ENCODE measurements at regions not wholly inside any gene's neighbourhood (a gene's known extent, or its start where the extent isn't known, plus 50 kb on each side); places are given as distances from the start of the nearest gene placed in this dataset.
"Not testable (repeated sequence)": the region's sequence is repeated elsewhere in the genome, so short reads cannot be mapped to it uniquely, and the experiment has no call there.

GRCh38 chr1:116194568-116194967 is 83.4 kb downstream of the MAB21L3 start:
- Histone ChIP-seq H2AFZ (ENCODE audit: low read depth) (0 out of 2 replicates have a peak overlapping the region, but pooled peaks have one; percentile 22), H3K4me1 (ENCODE audit: low read depth, poor library complexity, severe bottlenecking) (peaks cover 17% of the 10 kb centered on the region), H3K79me2 (ENCODE audit: insufficient read depth, low read depth) (no peaks in the 10 kb centered on the region), H3K36me3 (ENCODE audit: insufficient read depth) (no peaks in the 10 kb centered on the region), H4K20me1 (ENCODE audit: insufficient read depth) (no peaks in the 10 kb centered on the region), H3K27ac (no peak overlapping the region; the same call in 1 of the 2 replicates), H3K27me3 (ENCODE audit: insufficient read depth, low read depth) (no peaks in the 10 kb centered on the region), H3K4me3 (IDR thresholded peaks at IDR 0.05; ENCODE audit: insufficient read depth, low read depth, low read length) (no peak overlapping the region), H3K4me2 (peak overlapping the region; percentile 21; the same call in 1 of the 2 replicates), H3K9ac (no peak overlapping the region)
- TF ChIP-seq CTCF (conservative IDR thresholded peaks at IDR 0.05; ENCODE audit: low read depth, low read length), result no peak

GRCh38 chr1:116195077-116195868 is 84.1 kb downstream of the MAB21L3 start:
- Histone ChIP-seq H4K20me1 (ENCODE audit: insufficient read depth) (no peaks in the 10 kb centered on the region), H3K27ac (no peak overlapping the region), H3K27me3 (ENCODE audit: insufficient read depth, low read depth) (no peaks in the 10 kb centered on the region), H3K79me2 (ENCODE audit: insufficient read depth, low read depth) (no peaks in the 10 kb centered on the region), H3K36me3 (ENCODE audit: insufficient read depth) (no peaks in the 10 kb centered on the region), H2AFZ (ENCODE audit: low read depth) (0 out of 2 replicates have a peak overlapping the region, but pooled peaks have one; percentile 22), H3K4me2 (0 out of 2 replicates have a peak overlapping the region, but pooled peaks have one; percentile 21), H3K4me3 (IDR thresholded peaks at IDR 0.05; ENCODE audit: insufficient read depth, low read depth, low read length) (no peak overlapping the region), H3K9ac (no peak overlapping the region), H3K4me1 (ENCODE audit: low read depth, poor library complexity, severe bottlenecking) (peaks cover 17% of the 10 kb centered on the region)
- no peak for TF ChIP-seq CTCF (conservative IDR thresholded peaks at IDR 0.05; ENCODE audit: low read depth, low read length)

GRCh38 chr1:116200343-116200742 is 89.1 kb downstream of the MAB21L3 start:
- H3K27me3 ChIP-seq (ENCODE audit: insufficient read depth, low read depth); H3K4me1 ChIP-seq (ENCODE audit: low read depth, poor library complexity, severe bottlenecking); H3K9ac ChIP-seq; H3K4me2 ChIP-seq; H4K20me1 ChIP-seq (ENCODE audit: insufficient read depth); H3K36me3 ChIP-seq (ENCODE audit: insufficient read depth); H3K79me2 ChIP-seq (ENCODE audit: insufficient read depth, low read depth); H2AFZ ChIP-seq (ENCODE audit: low read depth); H3K27ac ChIP-seq; H3K4me3 ChIP-seq (IDR thresholded peaks at IDR 0.05; ENCODE audit: insufficient read depth, low read depth, low read length): not testable (repeated sequence)

GRCh38 chr1:116201911-116202310 is 90.7 kb downstream of the MAB21L3 start:
- H3K4me2 ChIP-seq, result no peak overlapping the region
- no peak overlapping the region for H3K27ac ChIP-seq
- TF ChIP-seq CTCF (conservative IDR thresholded peaks at IDR 0.05; ENCODE audit: low read depth, low read length), result no peak
- no peaks in the 10 kb centered on the region for H4K20me1 ChIP-seq (ENCODE audit: insufficient read depth)
- no peaks in the 10 kb centered on the region for H3K36me3 ChIP-seq (ENCODE audit: insufficient read depth)
- H3K9ac ChIP-seq, result no peak overlapping the region
- no peaks in the 10 kb centered on the region for H3K4me1 ChIP-seq (ENCODE audit: low read depth, poor library complexity, severe bottlenecking)
- no peak overlapping the region for H3K4me3 ChIP-seq (IDR thresholded peaks at IDR 0.05; ENCODE audit: insufficient read depth, low read depth, low read length)
- H3K27me3 ChIP-seq (ENCODE audit: insufficient read depth, low read depth), result no peaks in the 10 kb centered on the region
- H2AFZ ChIP-seq (ENCODE audit: low read depth), result no peak overlapping the region
- no peaks in the 10 kb centered on the region for H3K79me2 ChIP-seq (ENCODE audit: insufficient read depth, low read depth)

- H3K27me3 ChIP-seq (ENCODE audit: insufficient read depth, low read depth), result no peaks in the 10 kb centered on the region
Observed at GRCh38 chr1:116203181-116203723, 92.1 kb downstream of the MAB21L3 start.

More at GRCh38 chr1:116203181-116203723, 92.1 kb downstream of the MAB21L3 start:
- Histone ChIP-seq H3K9ac (no peak overlapping the region), H3K4me2 (no peak overlapping the region), H3K4me1 (ENCODE audit: low read depth, poor library complexity, severe bottlenecking) (no peaks in the 10 kb centered on the region), H3K36me3 (ENCODE audit: insufficient read depth) (no peaks in the 10 kb centered on the region), H3K27ac (no peak overlapping the region), H2AFZ (ENCODE audit: low read depth) (no peak overlapping the region), H3K79me2 (ENCODE audit: insufficient read depth, low read depth) (no peaks in the 10 kb centered on the region), H4K20me1 (ENCODE audit: insufficient read depth) (no peaks in the 10 kb centered on the region), H3K4me3 (IDR thresholded peaks at IDR 0.05; ENCODE audit: insufficient read depth, low read depth, low read length) (no peak overlapping the region)
- TF ChIP-seq CTCF (conservative IDR thresholded peaks at IDR 0.05; ENCODE audit: low read depth, low read length), result no peak

All from KMS-11 (cell line).